Hepatocyte (in vitro differentiated cells): ENCODE measurements at regions not wholly inside any gene's neighbourhood (a gene's known extent, or its start where the extent isn't known, plus 50 kb on each side); places are given as distances from the start of the nearest gene placed in this dataset.

Experiments used
- DNase-seq: peaks from one replicate; pipeline ENCODE4 v3.0.0-alpha.2; 2016; ENCODE audit warnings: low spot score
- H2AFZ ChIP-seq: fragments of 200-600 bp; sonication (generic); 2 replicates; pipeline ENCODE4 v1.6.0; 2016; ENCODE audit warnings: antibody characterized with exemption, mild to moderate bottlenecking
- H3K27ac ChIP-seq: fragments of 200-600 bp; sonication (generic); 2 replicates; pipeline ENCODE4 v1.5.1; 2016; ENCODE audit warnings: mild to moderate bottlenecking
- H3K27me3 ChIP-seq: fragments of 200-600 bp; sonication (generic); 2 replicates; pipeline ENCODE4 v1.6.1; 2016
- H3K36me3 ChIP-seq: fragments of 200-600 bp; sonication (generic); replicated peaks from 2 replicates; pipeline ENCODE4 v1.5.1; 2016; ENCODE audit warnings: low read depth; ENCODE audit not compliant: insufficient read depth
- H3K4me1 ChIP-seq: fragments of 200-600 bp; sonication (generic); 2 replicates; pipeline ENCODE4 v1.5.1; 2016; ENCODE audit warnings: mild to moderate bottlenecking, moderate library complexity; ENCODE audit not compliant: insufficient read depth
- H3K4me2 ChIP-seq: fragments of 200-600 bp; sonication (generic); 2 replicates; pipeline ENCODE4 v1.6.0; 2016
- H3K4me3 ChIP-seq: fragments of 200-600 bp; sonication (generic); 2 replicates; pipeline ENCODE4 v1.5.1; 2016; ENCODE audit warnings: mild to moderate bottlenecking
- H3K79me2 ChIP-seq: fragments of 200-600 bp; sonication (generic); 2 replicates; pipeline ENCODE4 v1.6.0; 2017; ENCODE audit warnings: mild to moderate bottlenecking
- H3K9me2 ChIP-seq: fragments of 200-600 bp; sonication (generic); replicated peaks from 2 replicates; pipeline ENCODE4 v1.6.0; 2017; ENCODE audit warnings: mild to moderate bottlenecking; ENCODE audit not compliant: insufficient read depth
- H3K9me3 ChIP-seq: fragments of 200-600 bp; sonication (generic); 2 replicates; pipeline ENCODE4 v1.5.1; 2016; ENCODE audit warnings: low read depth, mild to moderate bottlenecking
- H4K20me1 ChIP-seq: fragments of 200-600 bp; sonication (generic); 2 replicates; pipeline ENCODE4 v1.6.0; 2016; ENCODE audit warnings: mild to moderate bottlenecking; ENCODE audit not compliant: insufficient read depth, poor library complexity, severe bottlenecking
- CTCF ChIP-seq: fragments of 200-600 bp; sonication (generic); IDR thresholded peaks from 2 replicates; pipeline ENCODE4 v1.5.1; 2016; ENCODE audit warnings: antibody characterized with exemption, mild to moderate bottlenecking; ENCODE audit not compliant: poor library complexity
- EZH2 ChIP-seq: fragments of 200-600 bp; sonication (generic); IDR thresholded peaks from 2 replicates; pipeline ENCODE4 v1.6.1; 2016; ENCODE audit warnings: antibody characterized with exemption, mild to moderate bottlenecking, borderline replicate concordance
- EZH2phosphoT487 ChIP-seq: fragments of 200-600 bp; sonication (generic); IDR thresholded peaks from one replicate; pipeline ENCODE4 v1.6.1; 2018; ENCODE audit warnings: antibody characterized with exemption, mild to moderate bottlenecking, low read depth, moderate library complexity; ENCODE audit not compliant: unreplicated experiment, severe bottlenecking
- WGBS: methylation state at CpG from one replicate; pipeline ENCODE4 v1.1.6; 2016; ENCODE audit warnings: low lambda C conversion rate; ENCODE audit errors: missing lambda C conversion rate; 5-methylcytosine and 5-hydroxymethylcytosine counted together

GRCh38 chr5:2690293-2690692 is 61.2 kb downstream of the IRX2 start:
- no peaks in the 10 kb centered on the region for H4K20me1 ChIP-seq
- no peak for TF ChIP-seq CTCF
- TF ChIP-seq EZH2, result no peak
- no peak for TF ChIP-seq EZH2phosphoT487
- no peaks in the 10 kb centered on the region for H3K27me3 ChIP-seq
- H3K9me3 ChIP-seq, result no peaks in the 10 kb centered on the region
- H3K79me2 ChIP-seq, result no peaks in the 10 kb centered on the region
- no peaks in the 10 kb centered on the region for H3K36me3 ChIP-seq
- H3K4me3 ChIP-seq, result no peak overlapping the region
- no peaks in the 10 kb centered on the region for H3K4me1 ChIP-seq
- H3K4me2 ChIP-seq, result no peak overlapping the region
- no peaks in the 10 kb centered on the region for H3K9me2 ChIP-seq
- no peak overlapping the region for H2AFZ ChIP-seq
- DNase-seq, result no peak
- 71% methylated on average over 6 of the region's 6 CpGs for WGBS
- H3K27ac ChIP-seq, result no peak overlapping the region

DNA sequence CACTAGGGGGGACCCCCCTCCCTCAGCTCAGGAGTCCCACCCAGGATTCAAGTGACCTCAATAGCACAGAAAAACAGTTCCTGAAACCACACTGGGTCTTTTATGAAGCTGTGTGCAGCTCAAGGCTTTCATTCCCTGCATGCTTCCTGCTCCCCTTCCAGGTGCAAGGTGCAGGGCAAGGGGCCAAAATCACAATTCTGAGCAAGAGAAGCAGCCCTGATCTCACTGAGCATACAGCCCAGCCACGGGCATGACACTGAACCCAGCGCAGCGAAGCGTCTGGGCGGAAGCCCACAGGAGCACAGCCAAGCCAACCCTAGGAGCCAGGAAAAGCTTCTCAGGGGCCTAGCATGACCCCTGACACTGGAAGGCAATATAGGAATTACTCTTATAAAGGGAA is 62.9 kb downstream of the IRX2 start:
- no peak overlapping the region for H3K4me2 ChIP-seq
- TF ChIP-seq CTCF, result no peak
- TF ChIP-seq EZH2, result no peak
- no peak for TF ChIP-seq EZH2phosphoT487
- H2AFZ ChIP-seq, result no peak overlapping the region
- H3K27ac ChIP-seq, result no peak overlapping the region
- no peaks in the 10 kb centered on the region for H4K20me1 ChIP-seq
- no peaks in the 10 kb centered on the region for H3K79me2 ChIP-seq
- no peak overlapping the region for H3K4me3 ChIP-seq
- no peaks in the 10 kb centered on the region for H3K36me3 ChIP-seq
- DNase-seq, result no peak
- WGBS, result 96% methylated on average over 5 of the region's 5 CpGs
- H3K27me3 ChIP-seq, result no peaks in the 10 kb centered on the region
- H3K4me1 ChIP-seq, result no peaks in the 10 kb centered on the region
- no peaks in the 10 kb centered on the region for H3K9me3 ChIP-seq
- H3K9me2 ChIP-seq, result no peaks in the 10 kb centered on the region

DNA sequence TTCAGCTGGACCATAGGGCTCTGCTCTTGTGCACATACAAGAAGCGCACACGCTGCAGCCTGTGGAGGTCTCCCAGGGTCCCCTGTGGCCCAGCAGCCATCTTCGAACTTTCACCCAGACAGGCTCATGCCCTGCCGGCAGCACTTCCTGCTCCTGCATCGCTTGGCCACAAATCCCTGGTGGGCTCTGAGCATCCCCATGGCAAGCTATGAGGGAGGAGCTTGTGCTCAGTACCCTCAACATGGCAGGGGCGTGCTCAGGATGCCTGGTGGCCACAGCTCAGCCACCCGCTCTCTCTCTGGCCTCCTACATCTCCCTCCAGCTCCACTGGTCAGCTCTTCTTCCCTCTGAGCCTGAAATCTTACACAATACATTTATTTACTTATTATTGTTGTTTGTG is 63.7 kb downstream of the IRX2 start:
- 85% methylated on average over 7 of the region's 7 CpGs for WGBS
- Histone ChIP-seq H3K9me2 (no peaks in the 10 kb centered on the region), H3K27me3 (no peaks in the 10 kb centered on the region), H3K27ac (no peak overlapping the region), H3K36me3 (no peaks in the 10 kb centered on the region), H4K20me1 (no peaks in the 10 kb centered on the region), H3K4me2 (no peak overlapping the region), H3K4me3 (no peak overlapping the region), H3K4me1 (no peaks in the 10 kb centered on the region), H3K79me2 (no peaks in the 10 kb centered on the region), H3K9me3 (no peaks in the 10 kb centered on the region), H2AFZ (no peak overlapping the region)
- no peak for DNase-seq
- TF ChIP-seq EZH2phosphoT487, result no peak
- no peak for TF ChIP-seq EZH2
- no peak for TF ChIP-seq CTCF
